ENCODE measurements at regions not wholly inside any gene's neighbourhood (a gene's known extent, or its start where the extent isn't known, plus 50 kb on each side); places are given as distances from the start of the nearest gene placed in this dataset.
A peak's percentile ranks its signal among the peaks of the same experiment; 100 is the strongest.

- DNase-seq, result no peak
Observed at GRCh38 chr10:78301481-78301880, 267.8 kb downstream of the RPS24 start.

DNA sequence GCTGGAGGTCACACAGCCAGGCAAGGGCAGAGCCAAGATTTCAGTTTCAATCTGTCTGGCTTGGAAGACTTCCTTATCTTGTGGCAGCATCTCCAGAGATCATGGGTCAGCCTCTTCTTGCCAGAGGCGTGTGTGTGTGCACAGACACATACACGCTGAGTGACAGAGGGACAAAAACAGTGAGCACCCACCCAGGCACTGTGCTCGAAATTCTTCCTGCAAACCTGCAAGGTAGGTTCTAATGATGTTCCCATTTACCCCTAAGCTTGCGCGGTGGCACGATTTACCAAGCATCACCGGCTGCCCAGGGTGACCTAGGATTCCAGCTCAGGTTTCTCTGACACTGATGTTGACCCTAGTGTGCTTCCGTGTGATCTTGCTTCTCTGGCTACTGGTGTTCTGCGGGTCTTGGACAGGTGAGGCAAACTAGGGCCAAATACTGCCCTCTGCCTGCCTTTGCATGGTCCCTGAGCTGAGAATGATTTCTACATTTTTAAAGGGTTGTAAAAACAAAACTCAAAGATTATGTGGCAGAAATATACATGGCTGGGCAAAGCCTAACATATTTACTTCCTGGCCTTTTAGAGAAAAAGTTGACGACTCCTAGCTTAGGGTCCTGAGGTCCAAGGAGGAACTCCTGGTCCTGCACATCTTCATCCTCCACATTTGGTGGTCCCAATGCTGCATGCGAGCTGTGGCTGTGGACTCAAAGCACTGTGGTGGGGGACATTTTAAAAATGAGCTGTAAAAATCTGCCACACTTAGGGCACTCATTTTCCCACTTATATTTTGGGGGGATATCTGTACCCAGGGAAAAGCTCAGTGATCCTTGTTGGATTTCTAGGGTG lies 268.5 kb downstream of the RPS24 start:
- no peak for DNase-seq

DNA sequence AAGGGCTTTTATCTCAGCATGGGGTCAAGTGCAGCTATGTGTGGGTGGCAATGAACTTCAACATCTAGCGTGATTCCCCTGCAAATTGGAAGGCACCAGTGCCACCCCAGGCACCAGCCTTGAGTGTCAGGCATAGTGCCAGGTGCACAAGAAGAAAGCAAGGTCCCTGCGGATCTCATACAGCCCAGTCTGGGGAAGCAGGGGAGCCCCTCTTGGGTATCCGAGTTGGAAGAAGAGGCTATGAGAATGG lies 269.0 kb downstream of the RPS24 start:
- DNase-seq, result no peak

GRCh38 chr10:78302989-78303854 lies 269.6 kb downstream of the RPS24 start:
- DNase-seq, result peak; percentile 96

DNA sequence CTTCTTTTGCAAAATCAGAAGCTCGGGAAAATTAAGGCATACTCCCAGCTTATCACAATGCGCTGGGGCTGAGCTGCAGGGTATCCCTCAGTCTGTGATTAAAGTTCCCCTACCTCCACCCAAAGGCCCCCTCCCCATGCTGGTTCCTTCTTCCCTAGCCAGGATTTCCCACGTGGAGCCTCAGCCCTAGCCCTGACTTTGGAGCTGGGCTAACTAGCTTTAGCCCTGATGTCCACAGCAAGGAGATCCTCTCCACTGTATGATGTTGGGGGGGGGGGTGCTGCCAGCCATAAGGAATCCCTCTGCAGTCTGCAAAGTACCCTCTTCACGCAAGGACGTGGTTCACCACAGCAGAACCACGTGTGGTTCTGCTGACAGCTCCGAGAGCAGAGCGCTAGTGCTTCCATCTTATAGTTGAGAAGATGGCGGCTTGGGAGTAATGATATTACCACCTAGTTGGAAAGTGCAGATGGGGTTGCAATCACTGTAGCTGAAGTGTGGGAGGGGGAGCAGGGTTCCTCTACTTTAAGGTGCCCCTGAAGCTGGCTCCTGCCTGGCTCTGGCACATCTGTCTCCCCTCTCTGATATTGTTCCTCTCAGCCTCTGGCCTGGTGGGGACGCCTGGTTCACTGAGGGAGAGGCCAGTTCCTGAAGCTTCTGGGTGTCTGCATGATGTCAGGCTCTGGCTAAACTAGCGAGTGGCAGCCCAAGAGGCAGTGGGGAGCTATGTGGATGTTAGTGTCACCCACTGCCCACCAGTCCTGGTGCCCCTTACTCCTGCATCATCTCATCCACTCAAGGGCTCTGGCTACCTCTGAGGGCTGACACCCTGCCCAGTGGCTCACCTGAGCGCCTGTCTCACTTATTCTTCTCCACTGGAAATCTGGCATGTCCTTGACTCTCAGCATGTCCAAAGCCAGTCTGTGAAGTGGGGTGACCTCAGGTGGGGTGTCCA lies 270.7 kb downstream of the RPS24 start:
- peak; percentile 5 for DNase-seq

DNA sequence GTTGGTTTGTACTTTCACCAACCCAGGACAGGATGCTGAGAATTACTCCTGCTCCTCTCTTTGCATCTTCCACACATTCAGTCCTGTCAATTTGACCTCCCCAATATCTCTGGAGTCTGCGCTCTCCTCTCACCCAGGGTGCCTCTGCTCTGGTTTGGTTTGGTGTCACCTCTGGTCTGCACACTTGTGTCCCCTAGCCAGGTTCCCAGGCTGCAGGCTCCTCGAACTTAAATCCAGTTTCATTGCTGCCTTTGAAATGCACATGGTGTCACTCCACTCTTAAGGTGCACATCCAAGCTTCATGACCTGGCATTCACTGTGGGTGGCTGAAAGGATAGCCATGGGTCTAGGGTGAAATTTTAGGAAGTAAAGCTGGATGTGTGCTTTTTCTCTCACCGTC lies 271.6 kb downstream of the RPS24 start:
- DNase-seq, result peak; percentile 1

DNA sequence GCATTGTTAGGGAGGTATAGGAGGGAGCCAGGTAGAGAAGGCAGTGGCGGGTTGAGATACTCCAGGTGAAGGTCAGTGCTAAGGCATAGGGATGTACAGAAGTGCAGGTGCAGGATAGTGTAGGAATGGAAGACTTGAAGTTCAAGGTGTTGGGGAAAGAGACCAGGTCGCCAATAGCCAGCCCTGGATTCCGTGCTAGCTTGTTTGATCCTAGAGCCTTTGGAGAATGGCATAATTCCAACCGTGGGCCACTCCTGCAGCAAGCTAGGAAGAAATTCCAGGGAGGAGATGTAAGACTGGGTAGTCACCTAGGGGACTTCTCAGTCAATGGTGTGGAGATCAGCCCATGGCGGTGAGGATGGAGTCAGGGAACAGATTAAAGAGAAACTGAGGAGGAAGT lies 272.7 kb downstream of the RPS24 start:
- DNase-seq, result peak; percentile 1

- DNase-seq, result peak; percentile 1
Observed at GRCh38 chr10:78307576-78307975, 273.9 kb downstream of the RPS24 start.

DNA sequence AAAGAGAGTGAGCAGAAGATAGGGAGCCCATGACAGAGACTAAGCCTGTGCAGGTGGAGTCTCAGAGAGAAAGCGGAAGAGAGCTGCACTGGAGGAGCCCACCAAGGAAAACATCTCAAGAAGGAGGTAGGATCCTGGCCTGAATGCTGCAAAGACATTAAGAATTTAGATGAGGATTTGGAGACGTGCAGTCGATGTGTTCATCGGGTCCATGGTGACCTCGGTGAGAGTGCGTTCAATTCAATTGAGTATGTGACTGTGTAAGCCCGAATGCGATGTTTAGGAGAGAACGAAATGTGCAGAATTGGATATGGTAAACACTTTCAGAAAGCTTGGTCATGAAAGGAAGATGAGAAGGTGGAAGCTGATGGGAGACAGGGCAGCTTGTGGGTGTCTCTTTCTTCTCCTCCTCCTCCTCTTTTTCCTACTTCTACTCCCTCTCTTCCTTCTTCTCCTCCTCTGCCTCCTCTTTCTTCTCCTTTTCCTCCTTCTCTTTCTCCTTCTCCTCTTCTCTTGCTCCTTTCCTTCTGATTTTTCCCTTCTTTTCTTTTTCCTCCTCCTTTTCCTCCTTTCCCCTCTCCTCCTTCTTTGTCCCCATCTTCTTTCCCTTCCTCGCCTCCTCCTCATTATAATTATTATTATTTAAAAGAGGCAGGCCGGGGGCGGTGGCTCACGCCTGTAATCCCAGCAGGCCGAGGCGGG lies 276.0 kb downstream of the RPS24 start:
- DNase-seq, result peak; percentile 1

DNA sequence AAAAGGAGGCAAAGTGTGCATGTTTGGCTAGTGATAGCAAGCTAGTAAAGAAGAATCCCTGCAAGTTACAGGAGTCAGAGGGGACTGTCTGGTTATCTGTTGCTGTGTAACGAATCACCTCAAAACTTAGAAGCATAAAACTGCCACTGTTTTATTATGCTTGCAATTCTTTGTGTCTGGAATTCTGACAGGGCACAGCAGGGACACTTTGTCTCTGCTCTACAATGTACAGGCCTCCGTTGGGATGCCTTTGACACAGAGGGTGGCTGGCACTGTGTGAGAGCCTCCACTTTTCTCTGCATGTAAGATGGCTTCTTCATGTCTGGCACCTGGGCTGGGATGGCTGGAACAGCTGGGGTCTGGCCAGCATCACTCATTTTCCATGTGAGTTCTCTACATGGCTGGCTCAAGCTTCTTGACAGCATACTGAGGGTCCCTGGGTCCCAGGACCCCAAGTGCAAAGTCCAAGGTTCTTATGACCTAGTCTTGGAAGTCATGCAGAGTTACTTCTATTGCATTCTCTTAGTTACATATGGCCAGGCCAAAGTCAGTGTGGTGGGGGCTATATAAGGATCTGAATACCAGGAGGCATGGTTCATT lies 276.9 kb downstream of the RPS24 start:
- no peak for DNase-seq

DNA sequence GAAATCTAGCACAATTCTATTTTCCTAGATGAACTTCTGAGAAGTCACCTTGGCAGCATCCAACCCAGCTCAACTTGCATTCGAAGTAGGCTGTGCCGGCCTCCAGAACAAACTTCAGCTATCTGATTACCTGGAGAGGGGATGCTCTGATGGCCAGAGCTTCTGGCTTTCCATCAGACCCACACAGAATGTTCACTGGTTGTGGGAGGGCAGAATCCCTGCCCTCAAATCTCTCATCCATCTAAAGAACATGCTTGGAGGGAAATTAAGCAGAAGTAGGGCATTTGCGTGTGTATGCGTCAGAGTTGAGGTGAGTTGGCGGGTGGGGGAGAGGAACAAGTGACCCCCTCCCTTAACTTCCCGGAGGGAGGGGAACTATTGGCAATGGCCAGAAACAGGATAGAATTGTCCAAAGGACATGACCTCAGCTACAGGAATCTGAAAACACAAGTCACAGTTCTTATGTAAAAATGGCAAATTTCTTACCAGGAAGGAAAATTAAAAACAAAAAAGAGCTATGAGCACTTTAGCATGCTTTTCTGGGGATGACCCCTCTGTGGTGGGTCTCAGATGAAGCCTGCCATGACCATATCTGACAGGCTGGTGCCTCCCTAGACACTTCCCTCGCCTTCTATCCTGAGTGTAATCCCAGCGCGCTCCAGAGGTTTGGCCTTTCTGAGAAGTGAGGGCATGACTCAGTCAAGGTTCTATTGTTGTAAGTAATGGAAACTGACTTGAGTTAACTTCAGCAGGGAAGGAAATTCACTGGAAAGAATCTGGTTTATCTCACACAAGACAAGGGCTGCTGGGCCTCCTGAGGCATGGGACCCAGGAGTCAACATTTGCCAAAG lies 278.8 kb downstream of the RPS24 start:
- DNase-seq, result no peak

- no peak for DNase-seq
Observed at GRCh38 chr10:78313048-78313381, 279.4 kb downstream of the RPS24 start.

DNA sequence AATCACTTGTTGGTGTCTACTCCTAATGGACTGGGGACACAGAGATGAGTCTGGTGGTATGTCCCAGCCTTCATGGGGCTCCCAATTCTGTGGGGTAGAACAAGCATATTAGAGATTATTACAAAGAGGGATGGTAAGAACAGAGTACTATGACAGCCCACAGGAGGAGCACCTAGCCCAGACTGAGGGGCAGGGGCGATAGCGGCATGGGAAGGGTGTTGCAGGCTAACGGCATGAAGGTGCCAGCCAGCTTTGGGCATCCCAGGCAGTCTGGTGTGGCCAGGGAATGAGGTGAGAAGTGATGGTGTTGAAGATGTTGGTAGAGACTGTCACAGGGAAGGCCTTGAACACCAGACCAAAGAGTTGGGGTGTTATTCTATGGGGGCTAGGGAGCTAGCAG lies 280.0 kb downstream of the RPS24 start:
- no peak for DNase-seq

GRCh38 chr10:78314651-78315050 lies 281.0 kb downstream of the RPS24 start:
- peak; percentile 1 for DNase-seq

GRCh38 chr10:78316451-78316931 lies 282.8 kb downstream of the RPS24 start:
- no peak for DNase-seq

DNA sequence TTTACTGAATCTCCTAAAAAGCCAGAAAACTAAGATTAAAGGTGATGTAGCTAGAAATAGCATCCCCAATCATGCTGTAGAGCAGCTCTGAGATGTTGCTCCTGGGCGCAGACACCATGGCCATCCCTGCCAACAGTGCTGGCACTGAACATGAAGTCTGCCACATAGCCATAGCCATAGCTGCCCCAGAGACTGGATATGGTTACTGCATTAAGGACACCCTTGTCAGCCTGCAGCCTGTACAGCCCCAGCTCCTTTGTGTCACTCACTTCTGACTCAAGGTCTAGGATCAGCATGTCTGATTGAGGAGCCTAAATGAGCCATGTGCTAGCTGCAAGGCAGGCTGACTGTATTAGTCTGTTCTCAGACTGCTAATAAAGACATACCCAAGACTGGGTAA lies 284.6 kb downstream of the RPS24 start:
- DNase-seq, result no peak

GRCh38 chr10:78319371-78319770 lies 285.7 kb downstream of the RPS24 start:
- no peak for DNase-seq

DNA sequence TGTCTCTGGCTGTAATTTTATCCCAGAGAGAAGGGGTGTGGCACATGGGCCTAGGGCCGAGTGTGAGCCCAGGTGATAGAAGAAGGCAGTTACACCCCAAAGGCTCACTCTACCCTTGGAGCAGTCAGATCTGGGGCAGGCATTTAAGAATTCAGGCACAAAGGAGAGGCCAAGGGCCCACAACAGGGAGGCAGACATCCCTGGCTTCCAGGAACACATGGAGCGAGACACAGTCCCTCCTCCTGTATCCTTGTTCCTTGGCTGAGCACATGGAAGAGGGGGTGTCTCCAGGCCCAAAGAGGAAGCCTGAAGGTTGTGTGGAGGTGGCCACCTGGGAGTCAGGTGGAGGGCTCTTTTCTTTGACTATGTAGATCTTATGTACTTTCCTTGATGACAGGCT lies 286.2 kb downstream of the RPS24 start:
- DNase-seq, result no peak

DNA sequence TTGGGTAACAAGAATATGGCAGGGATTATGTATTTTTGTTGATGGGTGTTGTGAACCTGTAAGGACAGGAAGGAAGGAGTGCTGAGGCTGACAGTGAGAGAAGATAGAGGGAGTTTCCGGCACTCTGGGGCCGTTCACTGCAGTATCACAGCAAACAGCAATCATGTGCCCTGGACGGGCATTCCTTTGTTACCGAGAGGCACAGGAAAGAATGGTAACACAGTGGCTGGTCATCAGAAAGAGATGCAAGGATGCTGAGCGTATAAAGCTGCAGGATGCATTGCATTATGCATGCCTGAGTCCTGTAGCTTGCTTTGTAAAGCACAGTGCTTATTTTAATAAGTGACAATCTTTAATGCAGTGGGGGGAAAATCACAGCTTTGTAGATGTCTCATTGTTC lies 286.8 kb downstream of the RPS24 start:
- DNase-seq, result no peak

- DNase-seq, result no peak
Observed at GRCh38 chr10:78321000-78321399, 287.3 kb downstream of the RPS24 start.

- no peak for DNase-seq
Observed at GRCh38 chr10:78321500-78321899, 287.8 kb downstream of the RPS24 start.

Data from stimulated activated CD4-positive, alpha-beta T cell treated with anti-CD3 and anti-CD28 coated beads, Interleukin-4, amount 100 ng/mL, for 24 hours (primary cell).